GM18498 (cell line): ENCODE measurements at regions not wholly inside any gene's neighbourhood (a gene's known extent, or its start where the extent isn't known, plus 50 kb on each side); places are given as distances from the start of the nearest gene placed in this dataset.

ENCODE experiments used
- ATAC-seq: cut with Tn5 transposase; IDR thresholded peaks from one replicate; pipeline ENCODE4 v1.9.1; 2021; ENCODE audit warnings: mild to moderate bottlenecking, moderate library complexity; ENCODE audit not compliant: unreplicated experiment

DNA sequence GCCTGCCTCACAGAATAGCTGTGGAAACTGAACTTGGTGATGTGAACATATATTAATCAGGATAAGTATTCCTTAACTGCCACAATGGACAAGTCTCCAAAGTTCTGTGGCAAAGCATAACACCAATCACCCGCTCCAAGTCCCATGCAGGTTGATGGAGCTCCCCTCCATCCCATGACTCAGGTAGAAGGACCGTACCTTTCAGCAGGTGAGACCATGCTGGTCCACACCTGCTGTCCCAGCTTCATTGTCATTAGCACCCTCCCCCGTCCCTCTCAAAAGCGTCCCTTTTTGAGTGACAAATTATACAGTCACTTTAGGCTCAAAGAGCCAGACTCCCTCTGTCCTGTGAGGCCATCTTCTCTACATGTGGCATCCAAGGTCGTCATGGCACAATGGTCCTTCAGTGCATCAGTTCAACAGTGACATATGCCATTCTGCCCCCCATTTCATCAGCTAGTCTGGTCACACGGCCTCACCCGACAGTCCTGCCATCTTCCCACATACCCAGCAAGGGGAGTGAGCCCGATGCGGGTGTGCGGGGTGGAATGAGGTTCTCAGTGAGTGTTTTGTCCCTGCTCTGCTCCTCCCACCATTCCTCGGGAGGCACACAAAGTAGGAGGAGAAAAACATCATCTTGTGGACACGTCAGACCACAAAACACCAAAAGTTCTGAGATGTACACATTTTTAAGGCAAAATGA lies 136.7 kb upstream of the MYCN start:
- ATAC-seq = no peak

DNA sequence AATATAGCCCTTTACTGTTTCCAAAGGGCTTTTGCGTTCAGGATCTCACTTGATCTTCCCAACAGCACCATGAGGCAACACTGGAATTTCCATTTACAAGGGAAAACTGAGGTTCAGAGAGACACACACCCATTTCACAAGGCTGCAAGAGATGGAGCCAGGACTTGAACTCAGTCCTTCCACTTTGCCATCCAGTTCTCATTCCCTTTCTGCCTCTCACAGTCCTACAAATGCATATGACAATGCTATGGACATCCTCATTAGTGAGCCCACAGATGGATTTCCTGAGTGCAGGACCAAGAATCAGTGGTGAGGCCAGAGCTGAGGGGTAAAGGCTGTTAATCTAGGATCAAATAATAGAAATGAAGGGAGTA lies 136.1 kb upstream of the MYCN start:
- no peak for ATAC-seq

DNA sequence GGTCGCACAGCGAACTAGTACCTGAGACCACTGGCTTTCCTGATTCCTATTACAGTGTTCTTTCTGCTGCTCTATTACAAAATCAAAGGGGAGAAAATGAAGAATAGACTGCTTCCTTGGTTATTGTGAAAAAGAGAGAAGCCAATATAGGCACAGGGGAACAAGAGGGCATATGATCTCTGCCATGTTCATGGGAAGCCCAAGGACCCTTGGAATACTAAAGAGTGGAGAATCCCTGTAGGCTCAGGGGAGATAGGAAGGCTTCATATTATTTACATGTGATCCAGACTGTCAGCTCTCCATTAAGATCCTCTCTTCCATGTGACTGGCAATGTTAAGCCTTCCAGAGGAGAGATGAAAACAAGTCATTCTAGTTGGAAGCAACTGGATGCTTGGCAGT lies 135.7 kb upstream of the MYCN start:
- ATAC-seq = no peak

DNA sequence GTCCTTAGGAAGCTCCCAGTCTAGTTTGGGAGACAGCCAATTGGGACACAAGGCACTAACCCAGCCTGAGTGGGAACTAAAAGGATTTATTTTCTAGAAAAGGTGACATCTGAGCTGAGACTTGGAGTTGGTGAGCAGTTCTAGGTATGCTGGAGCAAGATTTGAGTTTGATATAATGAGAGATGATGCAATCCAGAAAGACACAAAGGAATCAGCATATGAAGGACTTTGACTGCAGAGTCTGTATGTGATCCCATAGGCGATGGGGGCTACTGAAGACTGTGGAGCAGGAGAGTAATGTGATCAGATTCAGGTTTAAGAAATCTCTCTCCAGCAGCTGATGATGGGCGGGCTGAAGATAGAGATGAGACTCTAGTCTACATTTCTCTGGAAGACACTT lies 135.1 kb upstream of the MYCN start:
- ATAC-seq = no peak

DNA sequence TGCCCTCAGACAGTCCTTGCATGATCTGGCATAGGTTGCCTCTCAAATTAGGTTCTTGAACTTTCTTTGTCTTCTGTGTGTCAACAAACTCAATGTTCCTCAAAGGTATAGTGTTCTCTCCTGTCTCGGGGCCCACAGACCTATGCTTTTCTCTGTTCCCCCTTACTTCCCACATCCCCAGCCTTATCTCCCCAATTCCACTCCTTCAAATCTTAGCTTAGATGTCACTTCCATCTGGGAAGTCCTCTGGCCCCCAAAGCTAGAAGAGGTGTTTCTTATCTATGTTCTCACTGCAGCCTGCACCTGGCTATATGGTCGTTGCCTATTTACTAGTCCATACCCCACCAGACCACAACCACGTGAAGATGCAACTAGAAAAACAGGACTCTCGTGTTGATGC lies 134.6 kb upstream of the MYCN start:
- no peak for ATAC-seq

DNA sequence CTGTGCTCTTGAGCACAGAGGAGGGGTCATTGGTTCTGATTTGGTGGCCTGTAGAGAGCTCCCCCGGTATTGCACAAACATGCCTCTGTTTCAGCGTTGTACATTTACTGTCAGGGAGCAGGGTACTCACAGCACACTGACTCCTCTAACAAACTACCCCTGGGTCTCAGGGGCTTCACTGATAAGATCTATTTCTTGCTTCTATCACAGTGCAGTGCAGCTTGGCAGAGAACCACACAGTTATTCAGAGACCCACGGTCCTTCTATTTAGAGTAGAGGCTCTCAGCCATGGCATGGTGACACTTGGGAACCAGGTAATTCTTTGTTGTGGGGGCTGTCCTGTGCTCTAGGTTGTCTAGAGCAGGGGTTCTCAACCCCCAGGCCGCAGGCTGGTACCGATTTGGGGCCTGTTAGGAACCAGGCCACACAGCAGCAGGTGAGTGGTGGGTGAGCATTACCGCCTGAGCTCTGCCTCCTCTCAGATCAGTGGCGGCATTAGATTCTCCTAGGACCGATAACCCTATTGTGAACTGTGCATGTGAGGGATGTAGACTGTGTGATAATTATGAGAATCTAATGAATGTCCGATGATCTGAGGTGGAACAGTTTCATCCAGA lies 133.4 kb upstream of the MYCN start:
- no peak for ATAC-seq

DNA sequence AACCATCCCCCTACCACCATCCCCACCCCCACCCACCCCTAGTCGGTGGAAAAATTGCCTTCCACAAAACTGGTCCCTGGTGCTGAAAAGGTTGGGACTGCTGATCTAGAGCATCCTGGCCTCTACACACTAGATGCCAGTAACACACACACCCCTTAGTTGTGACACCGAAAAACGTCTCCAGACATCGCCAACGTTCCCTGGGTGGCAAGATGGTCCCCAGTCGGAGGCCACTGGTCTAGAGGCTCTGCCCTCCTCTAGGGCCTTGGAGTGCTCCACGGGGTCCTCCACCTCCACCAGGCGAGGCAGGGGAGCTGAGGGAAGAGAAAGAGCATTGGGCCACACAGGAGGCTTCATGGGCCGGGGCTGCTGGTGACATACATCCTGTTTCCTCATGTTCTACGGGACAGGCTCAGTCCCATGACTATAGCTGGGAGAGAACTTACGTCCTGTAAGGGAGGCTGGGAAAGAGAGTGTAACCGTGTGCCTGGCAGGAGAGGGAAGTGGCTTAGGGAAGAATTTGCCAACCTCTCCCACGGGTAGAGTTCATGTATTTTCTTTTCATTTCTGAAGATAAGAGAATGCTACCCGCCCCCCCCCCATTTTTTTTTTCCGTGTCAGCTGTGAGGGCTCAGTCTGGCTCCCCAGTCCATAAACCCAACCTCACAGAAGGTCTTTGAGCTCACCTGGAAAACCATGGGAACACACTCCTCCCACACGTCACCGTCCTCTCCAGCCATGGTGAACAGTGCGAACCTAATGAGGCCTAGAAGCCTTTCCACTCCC lies 132.7 kb upstream of the MYCN start:
- no peak for ATAC-seq

DNA sequence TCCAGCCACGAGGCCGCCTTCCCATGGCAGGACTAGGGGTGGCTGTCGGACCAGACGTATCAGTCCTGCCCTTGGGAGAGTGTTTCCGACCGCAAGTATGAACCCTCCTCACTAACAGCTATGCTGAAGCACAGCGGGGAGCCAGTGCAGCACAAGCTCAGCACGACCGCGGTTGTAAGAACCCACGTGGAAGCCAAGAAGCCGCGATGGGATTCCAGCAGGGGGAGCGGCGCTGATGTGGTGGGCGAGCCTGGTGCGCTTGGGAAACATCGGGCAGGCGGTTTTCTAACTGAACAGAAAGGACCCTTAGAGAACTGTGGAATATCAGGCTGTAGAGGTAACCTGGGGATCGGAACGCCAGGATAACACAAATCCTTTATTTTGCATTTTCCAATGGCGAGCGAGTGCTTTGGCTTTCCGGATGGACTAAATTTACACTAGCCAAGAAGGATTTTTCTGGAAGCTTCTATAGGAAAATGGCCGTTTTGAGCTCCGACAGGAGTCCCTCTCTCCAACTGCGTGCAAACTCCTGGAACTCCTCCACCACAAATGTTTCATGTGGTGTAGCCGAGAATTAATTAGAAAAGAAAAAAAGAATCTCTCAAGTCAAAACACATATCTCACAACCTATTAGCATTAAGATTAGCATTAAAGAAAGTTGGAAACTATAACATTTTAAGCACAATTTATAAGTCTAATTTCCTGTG lies 132.0 kb upstream of the MYCN start:
- ATAC-seq = no peak

DNA sequence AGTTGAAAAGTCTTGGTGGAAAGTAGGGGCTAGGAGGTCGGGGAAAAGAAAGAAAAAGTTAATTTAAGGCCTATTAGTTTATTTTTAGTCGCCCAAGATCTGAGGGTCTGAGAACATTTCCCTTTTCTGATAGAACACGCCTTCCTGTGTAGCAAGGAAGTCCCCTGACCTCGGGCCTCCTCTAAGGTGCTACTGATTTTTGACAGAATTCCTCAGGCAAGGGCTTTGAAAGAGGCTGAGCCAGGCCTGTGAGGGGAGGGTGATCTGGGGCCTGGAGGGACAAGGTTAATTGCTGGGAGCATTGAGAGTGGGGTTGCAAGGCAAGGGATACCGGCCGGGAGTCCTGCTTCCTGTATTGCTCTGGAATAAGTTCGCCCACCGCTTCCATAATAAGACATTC lies 131.4 kb upstream of the MYCN start:
- no peak for ATAC-seq

DNA sequence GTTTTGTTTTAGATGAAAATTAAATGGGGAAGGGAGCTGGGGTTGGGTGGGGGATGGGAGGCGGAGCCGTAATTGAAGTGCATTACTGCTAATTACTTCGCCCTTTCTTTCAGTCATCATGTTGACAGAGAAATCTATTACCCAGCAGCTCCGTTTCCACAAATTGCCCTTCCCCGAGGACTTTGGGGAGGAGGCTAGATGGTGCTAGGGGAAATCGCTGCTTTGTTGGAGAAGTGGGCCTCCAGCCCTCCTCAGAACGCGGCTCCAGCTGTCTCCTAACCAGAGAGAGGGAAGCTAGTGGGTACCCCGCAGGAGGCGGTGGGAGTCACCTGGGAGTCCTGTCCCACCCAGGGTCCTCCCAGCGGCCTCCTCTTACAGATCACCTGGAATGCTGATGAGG lies 130.9 kb upstream of the MYCN start:
- no peak for ATAC-seq

DNA sequence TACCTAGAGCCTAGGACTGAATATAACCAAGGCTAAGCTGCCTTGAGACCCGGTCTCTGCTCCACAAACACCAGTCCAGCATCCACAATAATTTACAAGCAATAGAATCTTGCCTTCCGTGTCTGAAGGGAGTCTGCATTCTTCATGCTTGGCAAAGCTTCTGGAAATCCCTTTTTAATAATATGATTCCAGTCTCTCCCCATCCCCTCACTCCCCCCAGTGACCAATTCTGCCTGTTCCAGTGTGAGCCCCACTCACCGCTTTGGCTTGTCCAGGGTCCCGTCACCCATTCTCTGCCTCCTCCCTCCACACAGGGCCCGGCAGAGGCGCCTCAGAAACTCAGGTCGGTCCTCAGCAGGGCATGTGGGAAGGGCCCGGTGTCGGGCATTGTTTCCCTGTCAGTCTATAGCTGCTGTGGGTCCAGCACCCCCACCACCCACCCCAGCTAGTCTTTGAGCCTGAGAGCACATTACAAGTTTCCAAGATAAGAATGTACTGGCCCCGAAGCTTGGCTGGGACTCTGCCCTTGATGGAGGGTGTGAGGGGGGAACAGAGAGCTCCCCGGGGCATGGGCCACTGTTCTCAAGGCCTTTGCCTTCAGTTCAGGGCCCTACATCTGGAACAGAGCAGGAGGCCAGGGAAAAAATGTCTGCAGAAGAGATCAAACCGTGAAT lies 129.7 kb upstream of the MYCN start:
- no peak for ATAC-seq

DNA sequence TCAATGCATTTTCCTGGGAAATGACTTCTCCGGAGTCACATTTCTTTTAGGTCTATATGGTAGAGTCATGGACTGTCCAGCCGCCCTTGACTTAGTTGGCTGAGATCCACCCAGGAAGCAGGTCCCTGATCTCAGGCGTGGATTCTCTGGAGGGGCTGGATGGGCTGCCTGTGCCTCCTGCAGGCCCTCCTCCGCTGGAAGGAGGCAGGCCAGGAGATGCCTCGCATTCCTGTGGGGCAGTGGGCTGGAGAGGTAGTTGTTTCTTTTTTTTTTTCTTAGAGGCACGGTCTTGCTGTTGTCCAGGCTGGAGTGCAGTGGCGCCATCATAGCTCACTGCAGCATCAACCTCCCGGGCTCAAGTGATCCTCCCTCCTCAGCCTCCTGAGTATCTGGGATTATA lies 129.0 kb upstream of the MYCN start:
- ATAC-seq = no peak

DNA sequence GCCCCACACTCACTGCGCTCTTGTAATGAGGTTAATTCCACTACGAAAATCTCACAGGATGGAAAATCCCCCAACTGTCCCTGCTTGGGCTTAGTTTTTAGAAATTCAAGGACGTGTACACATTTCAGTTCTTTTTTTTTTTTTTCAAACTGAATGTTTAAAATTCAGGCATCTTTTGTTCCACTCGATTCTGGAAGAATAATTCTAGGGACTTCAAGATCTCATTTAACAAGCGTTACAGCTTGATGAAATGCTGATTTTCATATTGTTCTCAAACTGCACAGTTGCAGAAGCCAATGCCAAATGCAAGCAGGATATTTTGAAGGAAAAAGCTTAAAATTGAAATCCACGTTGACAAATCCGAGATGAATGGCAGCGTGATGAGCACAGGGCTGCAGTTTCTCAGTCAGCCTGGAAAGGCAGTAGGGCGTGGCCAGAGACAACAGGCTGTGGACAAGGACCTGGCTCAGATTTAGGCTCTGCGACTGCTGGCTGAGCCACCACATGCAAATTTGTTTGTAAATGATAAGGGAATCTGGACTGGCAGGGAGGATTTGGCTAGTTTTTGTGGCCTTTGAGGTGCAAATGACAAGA lies 128.1 kb upstream of the MYCN start:
- no peak for ATAC-seq

DNA sequence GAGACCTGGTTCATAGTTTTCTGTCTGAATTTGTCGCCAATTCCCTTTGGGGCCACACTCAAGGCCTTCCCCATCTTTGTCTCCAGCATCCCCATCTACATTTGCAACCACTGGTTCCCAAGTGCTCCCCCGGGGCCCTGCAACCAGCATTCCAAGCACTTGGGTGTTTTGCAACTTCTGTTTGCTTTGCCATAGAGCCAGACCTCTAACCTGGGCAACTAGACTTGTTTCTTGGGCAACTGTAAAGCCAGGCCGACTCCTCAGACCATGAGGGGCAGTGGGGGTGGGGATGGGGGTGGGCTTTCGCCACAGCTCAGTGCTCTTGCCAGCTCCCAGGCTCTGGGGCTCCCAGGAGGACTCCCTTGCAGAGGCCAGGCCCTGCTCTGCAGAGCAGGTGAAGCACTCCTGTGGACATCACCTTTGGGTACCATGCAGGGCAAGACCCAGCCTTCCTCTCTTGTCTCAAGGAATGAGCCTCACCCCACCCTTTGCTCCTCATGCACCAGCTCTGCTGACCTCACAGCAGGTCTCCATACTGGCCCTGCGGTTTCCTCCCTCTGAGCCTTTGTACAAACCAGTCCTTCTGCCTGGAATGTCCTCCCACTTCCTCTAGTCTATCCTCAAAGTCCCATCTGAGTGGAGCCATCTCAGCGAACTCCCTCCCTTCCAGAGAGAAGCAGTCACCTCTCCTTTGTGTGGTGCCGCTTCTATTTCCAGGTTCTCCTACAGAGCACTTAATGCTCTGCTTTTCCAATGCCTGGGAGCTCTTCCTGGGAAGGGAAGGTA lies 126.7 kb upstream of the MYCN start:
- ATAC-seq = no peak

DNA sequence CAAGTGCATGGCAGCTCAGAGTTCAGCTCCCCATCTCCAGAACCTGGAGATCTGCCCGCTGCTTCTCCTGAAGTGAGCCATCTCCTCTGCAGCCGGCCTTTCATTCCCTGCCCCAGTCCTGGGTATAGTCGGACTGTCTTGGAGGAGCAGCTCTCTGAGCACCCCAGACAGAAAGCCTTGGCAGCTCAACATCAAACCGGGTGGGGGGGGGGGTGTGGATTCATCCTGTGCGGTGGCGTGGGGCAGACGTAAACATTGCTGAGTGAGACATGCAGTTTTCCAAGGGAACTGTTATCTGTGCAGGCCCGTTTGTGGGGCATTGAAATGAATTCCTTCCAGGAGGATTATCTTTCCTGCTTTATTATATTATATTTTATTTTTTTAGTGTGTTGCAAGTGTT lies 125.9 kb upstream of the MYCN start:
- ATAC-seq = no peak

DNA sequence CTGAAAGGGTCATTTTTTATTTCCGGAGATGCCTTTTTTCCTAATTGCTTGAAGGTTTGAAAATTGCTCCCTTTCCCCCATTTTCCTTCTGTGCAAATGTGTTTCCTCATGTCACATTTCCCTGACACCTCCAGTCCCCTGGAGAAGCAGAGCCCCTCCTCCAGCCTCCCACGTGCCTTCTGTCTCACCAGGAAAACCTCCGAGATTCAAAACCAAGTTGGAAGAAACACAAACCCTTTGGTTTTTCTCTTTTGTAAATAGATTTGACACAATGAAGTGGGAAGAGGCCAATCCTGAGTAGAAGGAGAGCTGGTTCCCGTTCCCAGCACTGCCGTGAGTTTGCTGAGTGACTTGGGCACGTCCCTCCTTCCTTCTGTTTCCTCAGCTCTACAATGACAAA lies 125.4 kb upstream of the MYCN start:
- no peak for ATAC-seq

DNA sequence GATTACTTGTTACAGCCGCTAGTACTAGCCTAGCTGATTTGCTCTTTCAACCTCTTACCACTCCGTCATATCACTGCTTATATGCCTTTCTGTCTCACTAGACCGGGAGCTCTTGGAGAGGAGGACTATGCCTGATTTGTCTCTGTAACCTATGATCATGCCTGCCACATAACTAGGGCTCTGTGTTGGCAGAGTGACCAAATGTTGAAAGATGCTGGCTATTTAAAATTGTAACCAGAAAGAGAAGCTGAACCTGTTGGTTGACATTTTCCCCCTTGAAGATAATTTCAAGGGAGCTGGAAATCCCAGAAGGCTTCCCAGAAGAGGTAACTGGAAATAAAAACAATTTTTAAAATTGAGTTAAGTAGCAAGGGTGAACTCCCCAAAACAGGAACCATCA lies 124.1 kb upstream of the MYCN start:
- ATAC-seq = no peak

DNA sequence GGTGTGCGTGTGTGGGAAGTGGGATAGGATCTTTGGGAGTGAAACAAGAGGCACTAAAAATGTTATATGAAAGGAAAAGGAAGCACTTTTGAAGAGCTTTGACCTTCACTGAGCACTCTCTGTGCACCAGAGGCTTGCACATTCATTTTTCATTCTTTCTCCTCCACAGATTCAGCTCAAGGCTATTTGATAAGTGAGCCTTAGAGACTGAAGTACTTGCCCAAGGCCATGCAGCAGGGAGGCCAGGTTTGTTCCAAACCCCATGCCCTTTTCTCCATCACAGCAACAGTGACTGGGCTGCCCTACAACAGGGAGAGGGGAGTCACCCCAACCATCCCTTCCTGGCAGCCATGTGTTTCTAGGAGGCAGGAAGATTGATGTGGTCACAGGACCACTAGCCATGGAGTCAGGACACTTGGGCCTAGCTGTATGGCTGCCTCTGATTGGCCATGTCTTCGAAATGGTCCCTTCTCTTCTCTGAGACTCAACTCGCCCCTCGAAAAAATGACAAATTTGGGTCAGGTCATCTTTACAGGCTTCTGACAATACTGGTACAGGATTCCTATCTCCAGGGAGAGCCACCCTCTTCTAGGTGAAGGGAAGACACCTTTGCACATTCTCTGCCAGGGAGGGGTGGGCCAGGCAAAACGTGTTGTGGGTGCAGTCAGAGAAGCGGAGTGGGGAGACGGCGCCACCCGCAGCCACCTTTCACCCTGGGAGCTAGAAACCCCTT lies 123.5 kb upstream of the MYCN start:
- ATAC-seq = no peak

DNA sequence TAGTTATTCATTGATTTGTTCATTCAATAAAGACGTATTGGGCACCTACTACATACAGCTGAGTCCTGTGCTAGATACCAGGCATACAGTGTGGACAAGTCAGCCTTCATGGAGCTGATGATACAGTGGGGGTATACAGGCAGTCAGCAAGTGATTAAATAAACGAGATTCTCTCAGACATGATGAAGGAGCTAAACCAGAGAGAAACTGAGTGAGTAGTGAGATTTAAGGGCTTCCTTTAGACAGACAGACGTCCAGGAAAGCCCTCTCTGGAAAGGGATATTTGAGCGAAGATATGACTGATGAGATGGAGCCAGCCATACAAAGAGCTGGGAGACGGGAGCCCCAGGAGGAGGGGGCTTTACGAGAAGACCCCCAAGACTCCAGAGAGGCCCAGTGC lies 122.6 kb upstream of the MYCN start:
- no peak for ATAC-seq
